Calu3 (cell line): ENCODE measurements at regions not wholly inside any gene's neighbourhood (a gene's known extent, or its start where the extent isn't known, plus 50 kb on each side); places are given as distances from the start of the nearest gene placed in this dataset.

Experiments used
- BruUV-seq: library from RNA; stranded (reverse); fragments of 400-500 nt; replicated peaks from 2 replicates; lab custom pipeline; 2021; lab: Mats Ljungman, UMichigan
- CTCF ChIA-PET: fragments of 300-600 bp; sonication (Branson Sonifier 250); formaldehyde crosslinking; loops from one replicate; lab custom pipeline; 2022; ENCODE audit warnings: antibody characterized with exemption; lab: Charles Lee
- DNase-seq: peaks from one replicate; pipeline ENCODE4 v3.0.0; 2022
- H3K27ac Mint-ChIP-seq: one replicate; pipeline ENCODE4 v1.8.0; 2022; ENCODE audit warnings: mixed read lengths; ENCODE audit not compliant: unreplicated experiment
- H3K27me3 Mint-ChIP-seq: one replicate; pipeline ENCODE4 v1.8.0; 2022; ENCODE audit warnings: mixed read lengths; ENCODE audit not compliant: unreplicated experiment
- H3K36me3 Mint-ChIP-seq: one replicate; pipeline ENCODE4 v1.8.0; 2022; ENCODE audit warnings: mild to moderate bottlenecking, moderate library complexity, mixed read lengths; ENCODE audit not compliant: insufficient read depth, unreplicated experiment
- H3K4me1 Mint-ChIP-seq: one replicate; pipeline ENCODE4 v1.8.0; 2022; ENCODE audit warnings: mild to moderate bottlenecking, low read depth, mixed read lengths; ENCODE audit not compliant: unreplicated experiment
- H3K4me3 Mint-ChIP-seq: one replicate; pipeline ENCODE4 v1.8.0; 2022; ENCODE audit warnings: mild to moderate bottlenecking, low read depth, moderate library complexity, mixed read lengths; ENCODE audit not compliant: unreplicated experiment
- H3K9me3 Mint-ChIP-seq: one replicate; pipeline ENCODE4 v1.8.0; 2022; ENCODE audit warnings: low read depth, mixed read lengths; ENCODE audit not compliant: unreplicated experiment
- intact Hi-C: fragments of 100-400 bp; cut with micrococcal nuclease; formaldehyde crosslinking; loops from one replicate; pipeline ENCODE4 v1.10.0; 2022; ENCODE audit not compliant: unreplicated experiment
- TF ChIP-seq, protein P1 (sequence below): fragments of 200-600 bp; IDR thresholded peaks from one replicate; pipeline ENCODE4 v1.8.0; 2022; ENCODE audit warnings: antibody characterized with exemption; ENCODE audit not compliant: unreplicated experiment

DNA sequence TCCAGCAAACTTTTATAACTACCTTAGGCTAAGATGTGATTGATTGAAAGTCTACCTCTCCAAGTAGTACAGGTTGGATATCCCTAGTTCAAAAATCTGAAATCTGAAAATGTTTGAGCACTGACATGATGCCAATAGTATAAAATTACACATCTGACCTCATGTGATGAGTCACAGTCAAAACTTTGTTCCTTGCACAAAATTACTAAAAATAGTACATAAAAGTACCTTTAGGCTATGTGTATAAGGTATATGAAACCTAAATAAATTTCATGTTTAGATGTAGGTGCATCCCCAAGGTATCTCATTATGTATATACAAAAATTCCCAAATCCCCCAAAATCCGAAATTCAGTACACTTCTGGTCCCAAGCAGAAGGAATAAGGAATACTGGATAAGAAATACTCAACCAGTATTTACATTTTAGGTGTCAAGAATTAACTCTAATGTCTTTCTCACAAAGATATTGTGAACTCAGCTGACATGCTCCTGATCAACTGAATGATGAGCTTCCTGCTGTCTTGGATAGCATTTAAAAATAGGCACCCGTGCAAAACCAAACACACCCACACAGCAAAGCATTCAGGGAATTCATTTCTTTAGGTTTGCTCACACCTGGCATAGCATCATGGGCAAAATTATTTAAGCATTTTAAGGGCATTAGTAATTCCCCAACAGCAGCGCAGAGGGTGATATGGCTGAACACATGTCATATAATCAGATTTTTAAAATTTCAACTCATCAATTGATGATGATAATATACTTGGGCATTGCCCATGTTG, 497.4 kb upstream of the MEIS1 start:
- no peaks in the 10 kb centered on the region for H3K4me1 Mint-ChIP-seq
- no peaks in the 10 kb centered on the region for H3K36me3 Mint-ChIP-seq
- no peak overlapping the region for H3K4me3 Mint-ChIP-seq
- DNase-seq, result no peak
- H3K27ac Mint-ChIP-seq, result no peak overlapping the region
- peaks cover 14% of the 10 kb centered on the region for H3K27me3 Mint-ChIP-seq
- intact Hi-C loops, result no loop called here
- TF ChIP-seq, protein P1, sequence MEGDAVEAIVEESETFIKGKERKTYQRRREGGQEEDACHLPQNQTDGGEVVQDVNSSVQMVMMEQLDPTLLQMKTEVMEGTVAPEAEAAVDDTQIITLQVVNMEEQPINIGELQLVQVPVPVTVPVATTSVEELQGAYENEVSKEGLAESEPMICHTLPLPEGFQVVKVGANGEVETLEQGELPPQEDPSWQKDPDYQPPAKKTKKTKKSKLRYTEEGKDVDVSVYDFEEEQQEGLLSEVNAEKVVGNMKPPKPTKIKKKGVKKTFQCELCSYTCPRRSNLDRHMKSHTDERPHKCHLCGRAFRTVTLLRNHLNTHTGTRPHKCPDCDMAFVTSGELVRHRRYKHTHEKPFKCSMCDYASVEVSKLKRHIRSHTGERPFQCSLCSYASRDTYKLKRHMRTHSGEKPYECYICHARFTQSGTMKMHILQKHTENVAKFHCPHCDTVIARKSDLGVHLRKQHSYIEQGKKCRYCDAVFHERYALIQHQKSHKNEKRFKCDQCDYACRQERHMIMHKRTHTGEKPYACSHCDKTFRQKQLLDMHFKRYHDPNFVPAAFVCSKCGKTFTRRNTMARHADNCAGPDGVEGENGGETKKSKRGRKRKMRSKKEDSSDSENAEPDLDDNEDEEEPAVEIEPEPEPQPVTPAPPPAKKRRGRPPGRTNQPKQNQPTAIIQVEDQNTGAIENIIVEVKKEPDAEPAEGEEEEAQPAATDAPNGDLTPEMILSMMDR, result no peak
- CTCF ChIA-PET, result no interaction called here
- no TSS peak for BruUV-seq
- peaks cover 2% of the 10 kb centered on the region for H3K9me3 Mint-ChIP-seq

DNA sequence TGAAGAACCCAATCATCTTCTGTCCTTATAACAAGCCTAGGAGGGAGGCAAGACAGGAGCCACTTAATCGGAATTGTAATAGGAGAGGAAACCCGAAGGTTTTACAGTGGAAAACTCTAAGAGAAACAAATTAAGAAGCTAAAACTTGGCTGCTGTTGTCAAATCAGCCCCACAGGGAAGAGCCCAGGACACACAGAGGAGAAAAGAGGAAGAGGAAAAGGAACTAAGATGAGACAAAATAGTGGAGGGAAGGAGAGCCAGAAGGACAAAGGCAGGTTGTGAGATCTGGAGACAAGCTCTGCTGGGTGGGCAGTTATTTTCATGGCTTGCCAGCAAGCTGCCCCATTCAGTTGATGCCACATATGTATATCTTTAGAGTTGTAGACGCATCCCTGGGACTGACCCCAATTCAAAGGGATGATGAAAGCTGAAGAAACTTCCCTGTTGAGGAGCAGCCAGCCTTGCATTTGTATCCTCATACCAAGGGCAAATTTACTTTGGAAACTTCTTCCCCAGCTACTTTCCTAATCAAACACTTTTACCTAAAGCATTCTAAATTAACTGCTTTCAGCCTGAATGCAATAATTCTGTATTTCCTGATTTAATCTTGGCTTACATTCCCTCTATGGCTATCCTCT, 499.8 kb upstream of the MEIS1 start:
- H3K9me3 Mint-ChIP-seq, result peaks cover 2% of the 10 kb centered on the region
- TF ChIP-seq, protein P1, result no peak
- DNase-seq, result no peak
- H3K36me3 Mint-ChIP-seq, result no peaks in the 10 kb centered on the region
- no peaks in the 10 kb centered on the region for H3K4me1 Mint-ChIP-seq
- H3K4me3 Mint-ChIP-seq, result no peak overlapping the region
- intact Hi-C loops, result no loop called here
- CTCF ChIA-PET, result no interaction called here
- peaks cover 15% of the 10 kb centered on the region for H3K27me3 Mint-ChIP-seq
- BruUV-seq, result no TSS peak
- H3K27ac Mint-ChIP-seq, result no peak overlapping the region

DNA sequence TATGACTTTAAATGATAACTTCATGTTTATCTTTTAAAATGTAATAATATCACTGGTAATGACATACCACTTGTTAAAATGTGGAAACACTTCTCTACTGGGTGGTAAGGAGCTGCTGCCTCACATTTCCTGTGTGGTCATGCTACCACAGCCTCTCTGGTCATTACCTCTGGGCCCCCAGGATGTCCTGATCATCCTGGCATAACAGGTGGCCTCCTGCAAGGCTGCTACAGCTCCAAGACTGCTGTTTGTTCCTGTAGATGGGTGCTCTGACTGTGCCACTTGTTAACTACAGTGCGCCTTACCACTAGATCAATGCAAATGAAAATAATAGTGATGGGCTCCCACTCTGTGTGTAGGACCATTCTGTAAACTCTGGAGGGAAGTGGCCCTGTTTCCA, 500.2 kb upstream of the SPRED2 start:
- intact Hi-C loops, result no loop called here
- peaks cover 6% of the 10 kb centered on the region for H3K9me3 Mint-ChIP-seq
- H3K27me3 Mint-ChIP-seq, result peaks cover 24% of the 10 kb centered on the region
- BruUV-seq, result no TSS peak
- no peak overlapping the region for H3K27ac Mint-ChIP-seq
- no peak for DNase-seq
- no peak overlapping the region for H3K4me3 Mint-ChIP-seq
- no peaks in the 10 kb centered on the region for H3K4me1 Mint-ChIP-seq
- CTCF ChIA-PET, result no interaction called here
- no peaks in the 10 kb centered on the region for H3K36me3 Mint-ChIP-seq
- TF ChIP-seq, protein P1, result no peak

DNA sequence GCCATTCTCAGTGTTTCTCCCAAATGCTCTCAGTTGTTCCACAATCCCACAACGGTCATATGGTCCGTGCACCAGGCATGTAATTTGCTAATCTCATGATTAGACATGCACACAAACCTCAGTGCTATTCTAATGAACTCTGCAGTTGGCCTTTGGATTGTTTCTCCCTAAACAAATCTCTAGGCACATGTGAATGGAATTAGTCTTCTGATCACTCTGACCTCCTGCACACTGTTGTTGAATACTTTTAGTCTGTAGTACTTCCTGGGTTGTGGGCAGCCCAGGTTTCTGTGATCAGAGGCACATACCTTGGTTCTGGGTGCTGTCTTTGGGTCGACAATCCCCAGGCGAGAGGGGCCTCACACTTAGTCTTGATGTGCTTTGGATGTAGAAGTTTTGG, 498.7 kb upstream of the SPRED2 start:
- CTCF ChIA-PET, result no interaction called here
- Mint-ChIP-seq H3K36me3 (no peaks in the 10 kb centered on the region), H3K4me3 (no peak overlapping the region), H3K27ac (no peak overlapping the region), H3K27me3 (peaks cover 32% of the 10 kb centered on the region), H3K4me1 (no peaks in the 10 kb centered on the region), H3K9me3 (peaks cover 8% of the 10 kb centered on the region)
- intact Hi-C loops, result no loop called here
- TF ChIP-seq, protein P1, result no peak
- no peak for DNase-seq
- no TSS peak for BruUV-seq
